NCI-H69 (cell line): ENCODE measurements at regions not wholly inside any gene's neighbourhood (a gene's known extent, or its start where the extent isn't known, plus 50 kb on each side); places are given as distances from the start of the nearest gene placed in this dataset.

Experiments used
- DNase-seq: peaks from one replicate; lab custom pipeline; 2025; lab: John Stamatoyannopoulos, UW

- no peak for DNase-seq
Observed at GRCh38 chr2:144156736-144157640, 362.9 kb downstream of the ZEB2 start.

- no peak for DNase-seq
Observed at GRCh38 chr2:144154205-144154604, 365.7 kb downstream of the ZEB2 start.

- no peak for DNase-seq
Observed at GRCh38 chr2:144152817-144153271, 367.1 kb downstream of the ZEB2 start.

- DNase-seq = no peak
Observed at GRCh38 chr2:144151851-144152250, 368.1 kb downstream of the ZEB2 start.

- no peak for DNase-seq
Observed at GRCh38 chr2:144151405-144151804, 368.5 kb downstream of the ZEB2 start.

- DNase-seq = no peak
Observed at GRCh38 chr2:144147356-144147755, 372.6 kb downstream of the ZEB2 start.

GRCh38 chr2:144146876-144147275 is 373.0 kb downstream of the ZEB2 start:
- no peak for DNase-seq

- DNase-seq = no peak
Observed at GRCh38 chr2:144146076-144146475, 373.8 kb downstream of the ZEB2 start.

GRCh38 chr2:144143294-144144151 is 376.4 kb downstream of the ZEB2 start:
- no peak for DNase-seq

- DNase-seq = no peak
Observed at GRCh38 chr2:144140891-144141290, 379.0 kb downstream of the ZEB2 start.

GRCh38 chr2:144137705-144138428 is 382.1 kb downstream of the ZEB2 start:
- DNase-seq = no peak

GRCh38 chr2:144137272-144137671 is 382.6 kb downstream of the ZEB2 start:
- DNase-seq = no peak

- DNase-seq = no peak
Observed at GRCh38 chr2:144136297-144137010, 383.5 kb downstream of the ZEB2 start.

GRCh38 chr2:144133936-144134665 is 385.8 kb downstream of the ZEB2 start:
- DNase-seq = no peak

GRCh38 chr2:144132357-144132756 is 387.6 kb downstream of the ZEB2 start:
- no peak for DNase-seq

GRCh38 chr2:144131042-144131441 is 388.9 kb downstream of the ZEB2 start:
- no peak for DNase-seq

GRCh38 chr2:144130551-144130950 is 389.4 kb downstream of the ZEB2 start:
- DNase-seq = no peak

- DNase-seq = no peak
Observed at GRCh38 chr2:144128130-144128746, 391.7 kb downstream of the ZEB2 start.

GRCh38 chr2:144127693-144128092 is 392.2 kb downstream of the ZEB2 start:
- DNase-seq = no peak

GRCh38 chr2:144126302-144126701 is 393.6 kb downstream of the ZEB2 start:
- DNase-seq = no peak
